Keratinocyte (primary cell): ENCODE measurements at regions not wholly inside any gene's neighbourhood (a gene's known extent, or its start where the extent isn't known, plus 50 kb on each side); places are given as distances from the start of the nearest gene placed in this dataset.

Source experiments
- EZH2 ChIP-seq: IDR thresholded peaks from one replicate; pipeline ENCODE4 v1.6.1; 2012; ENCODE audit warnings: inconsistent platforms, mild to moderate bottlenecking, low read length, moderate library complexity
- TF ChIP-seq, protein P1 (sequence below), 3 experiments: IDR thresholded peaks in 1 of 3; conservative IDR thresholded peaks in 1 of 3; optimal IDR thresholded peaks in 1 of 3; 2 replicates in 2 of 3; 3 replicates in 1 of 3; pipeline versions ENCODE3 to v1.5.1; 2011; ENCODE audit warnings: low read length in 3 of 3, mild to moderate bottlenecking in 3 of 3, moderate library complexity in 2 of 3, control low read depth in 1 of 3, inconsistent platforms in 1 of 3; ENCODE audit not compliant: insufficient read depth in 2 of 3; ENCODE audit errors: extremely low read depth in 1 of 3

DNA sequence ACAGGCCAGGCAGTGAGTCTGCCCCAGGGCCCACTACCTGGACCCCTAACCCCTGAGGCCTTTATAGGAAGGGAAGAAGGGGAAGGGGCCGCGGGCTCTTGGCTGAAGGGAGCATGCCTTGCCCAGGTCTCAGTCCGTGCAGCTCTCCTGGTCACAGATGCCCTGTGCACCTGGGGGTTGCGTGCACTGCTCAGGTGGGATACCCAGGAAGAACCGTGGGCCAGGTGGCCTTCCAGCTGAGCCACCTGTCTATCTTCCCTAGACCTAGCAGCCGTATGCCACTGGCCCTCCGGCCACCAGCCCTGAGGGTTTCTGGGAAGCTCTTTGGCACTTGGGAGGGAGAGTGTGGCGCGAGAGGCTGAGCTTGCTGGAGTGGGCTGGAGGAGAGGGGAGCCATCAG is 1178.6 kb downstream of the BRD1 start:
- TF ChIP-seq, protein P1, sequence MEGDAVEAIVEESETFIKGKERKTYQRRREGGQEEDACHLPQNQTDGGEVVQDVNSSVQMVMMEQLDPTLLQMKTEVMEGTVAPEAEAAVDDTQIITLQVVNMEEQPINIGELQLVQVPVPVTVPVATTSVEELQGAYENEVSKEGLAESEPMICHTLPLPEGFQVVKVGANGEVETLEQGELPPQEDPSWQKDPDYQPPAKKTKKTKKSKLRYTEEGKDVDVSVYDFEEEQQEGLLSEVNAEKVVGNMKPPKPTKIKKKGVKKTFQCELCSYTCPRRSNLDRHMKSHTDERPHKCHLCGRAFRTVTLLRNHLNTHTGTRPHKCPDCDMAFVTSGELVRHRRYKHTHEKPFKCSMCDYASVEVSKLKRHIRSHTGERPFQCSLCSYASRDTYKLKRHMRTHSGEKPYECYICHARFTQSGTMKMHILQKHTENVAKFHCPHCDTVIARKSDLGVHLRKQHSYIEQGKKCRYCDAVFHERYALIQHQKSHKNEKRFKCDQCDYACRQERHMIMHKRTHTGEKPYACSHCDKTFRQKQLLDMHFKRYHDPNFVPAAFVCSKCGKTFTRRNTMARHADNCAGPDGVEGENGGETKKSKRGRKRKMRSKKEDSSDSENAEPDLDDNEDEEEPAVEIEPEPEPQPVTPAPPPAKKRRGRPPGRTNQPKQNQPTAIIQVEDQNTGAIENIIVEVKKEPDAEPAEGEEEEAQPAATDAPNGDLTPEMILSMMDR (optimal IDR thresholded peaks at IDR 0.05 in 1 of 3, IDR thresholded peaks at IDR 0.05 in 1 of 3, conservative IDR thresholded peaks at IDR 0.05 in 1 of 3; ENCODE audit: extremely low read depth in 1 of 3, insufficient read depth in 2 of 3, low read length in 3 of 3), result no peak
- TF ChIP-seq EZH2, result no peak
